Stimulated activated CD8-positive, alpha-beta memory T cell treated with anti-CD3 and anti-CD28 coated beads, Interleukin-7, amount 100 ng/mL, for 1 hour (primary cell): ENCODE measurements at regions not wholly inside any gene's neighbourhood (a gene's known extent, or its start where the extent isn't known, plus 50 kb on each side); places are given as distances from the start of the nearest gene placed in this dataset.

Experiments
- DNase-seq, 2 donors: peaks; one replicate each; pipeline ENCODE4 v3.0.0-alpha.2; 2020; ENCODE audit warnings: low read depth in 2 of 2

DNA sequence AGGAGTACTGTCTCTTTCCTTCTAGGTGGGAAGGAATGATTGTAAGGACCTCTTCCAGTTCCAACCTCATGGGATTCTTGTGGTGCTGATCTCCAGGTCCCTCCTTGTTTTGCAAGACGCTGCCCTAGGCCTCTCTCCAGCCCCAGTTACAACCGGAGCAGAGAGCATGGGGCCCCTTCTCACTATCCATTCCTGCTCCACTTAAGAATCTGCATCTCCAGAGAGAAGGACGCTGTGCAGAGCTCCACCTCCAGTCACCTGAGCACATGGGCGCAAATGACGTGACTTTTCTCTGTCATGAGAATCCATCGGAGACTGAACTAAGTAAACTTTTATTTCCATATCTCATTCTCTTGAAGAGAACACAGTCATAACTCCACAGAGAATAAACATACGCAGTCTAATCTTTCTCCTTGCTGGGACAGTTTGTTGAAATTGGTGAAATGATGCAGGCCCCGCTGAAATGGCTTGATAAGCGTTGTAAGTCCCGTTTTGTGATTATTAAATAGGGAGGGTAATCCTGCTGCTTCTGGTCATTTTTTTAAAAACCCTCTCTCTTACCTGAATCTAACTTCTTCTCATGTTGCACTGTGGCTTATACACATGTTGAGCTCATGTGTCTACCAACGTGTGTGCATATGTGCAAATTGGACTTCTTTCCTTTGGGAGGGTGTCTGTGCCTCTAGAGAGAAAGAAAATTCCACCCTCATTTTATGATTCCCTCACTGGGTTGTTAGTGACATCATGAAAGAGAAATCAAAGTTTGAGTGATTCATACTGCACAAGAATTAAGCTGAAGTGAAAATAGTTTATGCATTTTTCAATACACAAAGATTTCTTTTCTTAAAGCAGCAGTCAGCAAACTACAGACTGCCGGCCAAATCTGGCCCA is 133.2 kb upstream of the TBX20 start:
- no peak for DNase-seq

DNA sequence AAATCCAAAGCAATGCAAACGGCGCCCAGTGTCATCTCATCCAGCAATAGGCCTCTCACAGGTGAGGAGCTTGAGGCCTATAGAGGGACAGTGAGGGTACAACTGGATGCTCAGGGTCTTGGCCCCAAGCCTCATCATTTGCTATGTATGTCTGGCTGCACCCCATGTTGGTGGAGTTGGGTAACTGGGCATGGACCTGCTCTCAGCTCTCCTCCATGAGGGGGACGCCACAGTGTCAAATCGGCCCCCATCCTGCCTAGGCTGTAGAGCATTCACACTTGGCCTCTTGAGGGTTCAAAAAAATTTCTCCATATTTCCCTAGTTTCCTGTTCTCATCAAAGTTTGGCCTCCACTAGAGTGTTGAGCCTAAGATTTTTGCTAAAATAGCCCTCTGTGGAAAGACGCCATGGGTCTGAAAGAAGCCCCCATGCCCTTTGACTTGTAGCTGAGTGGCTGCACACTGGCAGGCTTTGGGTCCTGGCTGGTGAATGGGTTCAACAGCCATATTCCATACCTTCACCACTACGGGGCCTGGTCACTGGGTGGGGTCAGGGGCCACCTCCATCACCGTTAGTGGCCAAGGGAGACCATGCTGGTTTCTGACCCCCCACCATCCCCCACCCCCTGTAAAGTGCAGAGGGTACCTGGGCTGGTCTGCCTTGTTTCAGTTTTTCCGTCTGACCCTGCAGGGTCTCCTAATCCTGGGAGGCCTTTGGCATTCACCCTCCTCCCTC is 132.3 kb upstream of the TBX20 start:
- DNase-seq: no peak

GRCh38 chr7:35384761-35385700 is 131.1 kb upstream of the TBX20 start:
- DNase-seq: no peak

DNA sequence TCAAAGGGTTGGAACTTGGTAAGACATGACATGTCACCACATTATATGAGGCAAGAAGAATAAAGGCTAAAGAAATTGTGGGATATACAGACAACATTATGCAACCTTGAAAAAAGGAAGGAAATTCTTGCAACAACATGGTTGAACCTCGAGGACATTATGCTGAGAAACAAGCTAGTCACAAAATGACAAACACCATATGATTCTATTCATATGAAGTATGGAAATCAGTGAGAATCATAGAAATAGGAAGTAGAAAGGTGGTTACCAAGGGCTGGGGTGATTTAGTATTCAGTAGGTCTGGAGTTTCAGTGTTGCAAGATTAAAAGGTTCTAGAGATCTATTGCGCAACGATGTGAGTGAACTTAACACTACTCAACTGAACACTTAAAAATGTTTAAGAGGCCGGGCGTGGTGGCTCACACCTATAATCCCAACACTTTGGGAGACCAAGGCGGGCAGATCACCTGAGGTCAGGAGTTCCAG is 126.9 kb upstream of the TBX20 start:
- no peak for DNase-seq

DNA sequence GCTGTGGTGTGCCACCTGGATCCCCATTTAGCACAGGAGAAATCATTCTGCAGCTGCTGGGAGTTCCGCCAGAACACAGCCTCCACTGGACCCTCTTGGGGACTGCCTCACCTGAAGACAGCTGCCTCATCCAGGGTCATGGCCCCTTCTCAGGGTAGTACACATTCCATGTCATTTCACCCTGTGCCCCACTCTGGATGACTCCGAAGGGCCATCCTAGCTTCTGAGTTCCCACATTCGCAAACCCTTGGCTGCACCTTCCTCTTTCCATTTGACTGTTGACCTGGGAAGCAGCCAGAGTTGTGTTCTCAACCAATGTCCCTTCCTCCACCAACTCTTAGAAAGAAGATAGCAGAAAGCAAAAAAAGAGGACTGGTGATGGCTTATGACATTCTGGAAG is 125.6 kb upstream of the TBX20 start:
- no peak for DNase-seq

GRCh38 chr7:35375516-35375915 is 121.6 kb upstream of the TBX20 start:
- no peak for DNase-seq

- no peak for DNase-seq
These were observed 121.0 kb upstream of the TBX20 start for GRCh38 chr7:35374858-35375257.

DNA sequence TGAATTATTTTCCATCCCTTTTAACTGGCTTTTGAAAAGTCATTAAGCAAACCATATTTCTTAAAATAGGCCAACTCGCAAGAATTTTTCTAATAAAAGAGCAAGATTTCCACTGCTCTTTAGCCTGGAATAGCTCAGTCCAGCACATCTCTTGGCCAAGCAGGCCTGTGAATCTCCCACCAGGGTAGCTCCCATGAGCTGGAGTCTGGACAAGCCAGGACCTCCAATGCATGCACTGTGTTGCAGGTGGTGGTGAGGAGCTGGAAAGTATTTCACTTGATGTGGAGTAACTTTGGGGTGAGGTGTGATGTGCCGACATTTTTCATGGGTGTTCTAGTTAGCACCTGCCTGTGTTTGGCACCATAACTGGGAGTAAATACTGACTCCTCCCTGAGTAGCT is 117.3 kb upstream of the TBX20 start:
- DNase-seq: no peak

GRCh38 chr7:35370687-35371086 is 116.8 kb upstream of the TBX20 start:
- DNase-seq: no peak

GRCh38 chr7:35366167-35367155 is 112.6 kb upstream of the TBX20 start:
- DNase-seq: no peak

- DNase-seq: no peak
These were observed 111.6 kb upstream of the TBX20 start for GRCh38 chr7:35365523-35365922.

DNA sequence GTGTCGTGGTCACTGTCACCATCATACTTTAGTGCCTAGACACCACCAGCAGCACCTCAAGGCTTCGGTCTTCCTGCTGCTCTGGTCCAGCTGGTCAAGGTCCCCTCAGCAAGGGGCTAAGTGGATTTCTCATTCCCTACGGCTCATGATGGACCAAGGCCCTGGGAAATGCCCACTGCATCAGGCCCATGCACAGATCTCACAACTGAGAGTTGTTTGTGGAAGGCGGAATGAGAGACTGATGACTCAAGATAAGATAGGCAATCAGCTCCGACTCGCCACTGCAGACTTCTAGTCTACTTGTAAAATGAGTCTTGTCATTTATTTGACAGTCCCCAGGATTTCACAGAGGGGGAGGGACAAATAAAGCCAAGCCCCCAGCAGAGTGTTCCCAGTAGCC is 108.4 kb upstream of the TBX20 start:
- DNase-seq: no peak

- no peak for DNase-seq
These were observed 105.5 kb upstream of the TBX20 start for GRCh38 chr7:35359423-35359822.

DNA sequence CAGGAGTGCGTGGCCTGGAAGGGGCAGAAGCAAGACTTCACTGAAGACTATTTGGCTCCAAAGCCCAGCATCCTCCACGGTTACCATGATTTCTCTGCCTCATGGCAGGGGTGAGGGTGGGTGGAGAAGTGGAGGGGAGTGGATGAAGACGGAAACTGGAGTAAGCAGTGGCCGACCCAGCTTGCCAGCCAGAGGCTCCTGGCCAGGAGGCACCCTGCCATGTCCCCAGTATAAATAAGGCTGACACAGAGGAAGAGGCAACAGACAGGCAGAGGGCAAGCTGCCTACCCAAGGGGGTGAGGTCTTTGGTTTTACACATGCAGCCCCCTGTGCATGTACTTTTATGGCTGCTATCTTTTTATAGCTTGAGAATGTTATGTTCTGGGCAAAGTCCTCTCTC is 102.6 kb upstream of the TBX20 start:
- no peak for DNase-seq

GRCh38 chr7:35355911-35356310 is 102.0 kb upstream of the TBX20 start:
- DNase-seq: no peak

DNA sequence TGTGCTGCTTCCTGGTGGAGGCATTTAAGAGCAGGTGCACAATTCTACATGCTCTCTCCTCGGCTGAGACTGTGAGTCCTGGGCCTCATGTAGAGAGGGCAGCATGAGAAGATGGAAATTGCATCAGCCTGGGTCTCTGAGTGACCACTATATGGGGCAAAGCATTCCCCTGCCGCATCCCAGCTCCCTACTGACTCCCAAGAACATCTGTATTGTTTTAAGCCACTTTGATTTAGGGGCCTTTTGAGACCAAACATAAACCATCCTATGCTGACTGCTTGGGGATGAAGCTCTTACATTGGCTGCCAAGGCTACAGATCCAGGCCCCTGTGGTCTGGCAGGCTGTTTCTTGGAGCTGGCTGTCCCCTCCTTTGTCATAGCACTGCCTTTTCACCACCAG is 101.3 kb upstream of the TBX20 start:
- DNase-seq: no peak

- DNase-seq: no peak
These were observed 99.6 kb upstream of the TBX20 start for GRCh38 chr7:35353481-35353880.

GRCh38 chr7:35351466-35351865 is 97.6 kb upstream of the TBX20 start:
- DNase-seq: no peak

DNA sequence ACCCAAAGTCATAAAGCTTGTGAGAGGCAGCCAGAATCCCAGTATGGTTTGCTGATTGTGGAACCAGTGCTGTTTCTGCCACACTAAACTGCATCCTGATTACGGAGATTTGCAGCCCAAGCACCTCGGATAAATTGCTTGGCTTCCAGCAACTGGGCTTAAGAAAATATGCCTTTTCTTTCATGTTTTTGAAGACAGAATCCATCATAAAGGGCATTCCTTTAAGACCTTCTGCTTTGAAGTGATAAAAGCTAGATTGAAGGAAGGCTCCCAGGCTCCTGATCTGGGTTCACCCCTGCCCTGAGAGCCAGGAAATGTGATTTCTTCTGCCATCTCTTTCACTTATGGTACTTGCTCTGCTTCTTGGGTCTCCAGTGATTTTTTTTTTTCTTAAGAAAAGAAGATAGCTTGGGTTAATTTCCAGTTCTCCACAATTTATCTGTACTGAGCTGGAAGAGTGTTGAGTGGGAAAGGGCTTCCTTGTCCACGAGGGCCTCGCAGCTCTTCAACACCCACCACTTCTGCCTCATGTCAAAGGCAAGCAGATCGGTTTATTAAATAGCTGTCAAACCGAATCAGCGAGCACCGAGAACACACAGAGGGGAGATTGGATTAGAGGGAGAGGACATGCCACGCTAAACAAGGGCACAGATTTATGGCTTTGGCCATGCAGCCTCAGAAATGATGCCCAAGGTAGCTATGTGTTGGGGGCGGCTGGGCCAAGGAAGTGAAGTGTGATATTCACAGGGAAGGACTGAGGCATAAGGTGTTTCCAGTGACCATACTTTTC is 94.9 kb upstream of the TBX20 start:
- DNase-seq: no peak

DNA sequence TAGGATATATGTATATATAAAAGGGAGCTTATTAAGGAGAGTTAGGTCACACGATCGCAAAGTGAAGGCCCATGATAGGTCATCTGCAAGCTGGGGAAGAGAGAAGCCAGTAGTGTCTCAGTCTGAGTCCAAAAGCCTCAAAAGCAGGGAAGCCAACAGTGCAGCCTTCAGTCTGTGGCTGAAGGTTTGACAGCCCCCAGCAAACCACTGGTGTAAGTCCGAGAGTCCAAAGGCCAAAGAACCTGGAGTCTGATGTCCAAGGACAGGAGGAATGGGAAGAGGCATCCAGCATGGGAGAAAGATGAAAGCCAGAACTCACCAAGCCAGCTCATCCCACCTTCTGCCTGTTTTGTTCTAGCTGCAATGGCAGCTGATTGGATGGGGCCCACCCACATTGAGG is 88.9 kb upstream of the TBX20 start:
- no peak for DNase-seq
